B cell (primary cell): ENCODE measurements at regions not wholly inside any gene's neighbourhood (a gene's known extent, or its start where the extent isn't known, plus 50 kb on each side); places are given as distances from the start of the nearest gene placed in this dataset.

Experiments
- ATAC-seq: fragments of 200-7000 bp; cut with Tn5 transposase; one replicate; pipeline ENCODE4 v1.10.0; 2021; ENCODE audit warnings: low read depth, mild to moderate bottlenecking, moderate number of reproducible peaks, moderate library complexity
- CTCF ChIA-PET: fragments of 350-600 bp; sonication (Branson Sonifier 250); formaldehyde crosslinking; loops from one replicate; lab custom pipeline; 2021; ENCODE audit warnings: antibody characterized with exemption, inconsistent platforms; lab: Charles Lee
- POLR2A ChIA-PET: fragments of 350-600 bp; sonication (Branson Sonifier 250); formaldehyde crosslinking; loops from one replicate; lab custom pipeline; 2021; ENCODE audit warnings: antibody characterized with exemption; lab: Charles Lee
- DNase-seq: peaks from one replicate; pipeline ENCODE4 v3.0.0; 2013
- H2AFZ ChIP-seq: 2 replicates; pipeline ENCODE4 v1.6.1; 2012; ENCODE audit warnings: mild to moderate bottlenecking, low read depth, low read length; ENCODE audit not compliant: insufficient read depth, poor library complexity, severe bottlenecking
- H3K27ac ChIP-seq, 2 donors: 1 replicate in 1 of 2; 2 replicates in 1 of 2; pipeline ENCODE4 v1.5.1; 2012 to 2013; ENCODE audit warnings: low read length in 2 of 2, mild to moderate bottlenecking in 2 of 2, moderate library complexity in 1 of 2
- H3K27me3 ChIP-seq, 4 experiments: fragments of 200-600 bp in 1 of 4; sonication (generic) in 1 of 4; replicated peaks in 1 of 4; 1 replicate in 2 of 4; 2 replicates in 2 of 4; pipeline versions ENCODE4 v1.6.1 to v1.7.0; 2013 to 2016; ENCODE audit warnings: low read length in 3 of 4, mild to moderate bottlenecking in 2 of 4, mixed read lengths in 1 of 4, moderate library complexity in 1 of 4; ENCODE audit not compliant: insufficient read depth in 4 of 4, control insufficient read depth in 3 of 4; ENCODE audit errors: control extremely low read depth in 1 of 4
- H3K36me3 ChIP-seq, 2 experiments: replicated peaks in 1 of 2; 1 replicate in 1 of 2; 2 replicates in 1 of 2; pipeline versions ENCODE4 v1.6.1 to v1.7.1; 2013; ENCODE audit warnings: low read length in 1 of 2; ENCODE audit not compliant: insufficient read depth in 2 of 2, control insufficient read depth in 1 of 2; ENCODE audit errors: control extremely low read depth in 1 of 2, extremely low read depth in 1 of 2
- H3K4me1 ChIP-seq, 2 donors: fragments of 200-600 bp in 1 of 2; sonication (generic) in 1 of 2; 1 replicate in 1 of 2; 2 replicates in 1 of 2; pipeline versions ENCODE4 v1.5.1 to v1.6.1; 2013 to 2017; ENCODE audit warnings: low read length in 2 of 2; ENCODE audit not compliant: control insufficient read depth in 2 of 2, insufficient read depth in 2 of 2
- H3K4me2 ChIP-seq: replicated peaks from 2 replicates; pipeline ENCODE3; 2012; ENCODE audit warnings: mild to moderate bottlenecking, low read depth, low read length; ENCODE audit not compliant: poor library complexity, severe bottlenecking
- H3K4me3 ChIP-seq, 5 experiments: fragments of 200-600 bp in 1 of 5; sonication (generic) in 1 of 5; 1 replicate in 3 of 5; 2 replicates in 2 of 5; pipeline versions ENCODE4 v1.5.1 to v1.7.0; 2011 to 2016; ENCODE audit warnings: low read length in 4 of 5, mild to moderate bottlenecking in 4 of 5, low read depth in 2 of 5, control low read depth in 1 of 5, moderate library complexity in 1 of 5; ENCODE audit not compliant: insufficient read depth in 1 of 5; ENCODE audit errors: control extremely low read depth in 1 of 5, extremely low read depth in 1 of 5
- H3K79me2 ChIP-seq: fragments of 200-600 bp; sonication (generic); one replicate; pipeline ENCODE4 v1.6.0; 2016; ENCODE audit warnings: low read length; ENCODE audit not compliant: control insufficient read depth, insufficient read depth
- H3K9ac ChIP-seq: fragments of 200-600 bp; sonication (generic); 2 replicates; pipeline ENCODE4 v1.6.1; 2017; ENCODE audit warnings: mild to moderate bottlenecking, low read length, moderate library complexity
- H3K9me3 ChIP-seq, 3 donors: one replicate each; pipeline versions ENCODE4 v1.6.1 to v1.7.1; 2013; ENCODE audit warnings: low read length in 2 of 3; ENCODE audit not compliant: control insufficient read depth in 2 of 3, insufficient read depth in 1 of 3; ENCODE audit errors: control extremely low read depth in 1 of 3
- H4K20me1 ChIP-seq: 2 replicates; pipeline ENCODE4 v1.6.0; 2012; ENCODE audit warnings: mild to moderate bottlenecking, low read length; ENCODE audit not compliant: insufficient read depth, control insufficient read depth, poor library complexity, severe bottlenecking
- H3K27ac Mint-ChIP-seq: one replicate; pipeline ENCODE4 v1.8.0; 2021; ENCODE audit warnings: mixed read lengths
- H3K27me3 Mint-ChIP-seq: one replicate; pipeline ENCODE4 v1.8.0; 2021; ENCODE audit warnings: mixed read lengths
- H3K4me1 Mint-ChIP-seq: one replicate; pipeline ENCODE4 v1.8.0; 2021; ENCODE audit warnings: mixed read lengths
- H3K4me3 Mint-ChIP-seq: one replicate; pipeline ENCODE4 v1.8.0; 2021; ENCODE audit warnings: mixed read lengths
- H3K9me3 Mint-ChIP-seq: one replicate; pipeline ENCODE4 v1.8.0; 2022; ENCODE audit warnings: mixed read lengths; ENCODE audit not compliant: insufficient read depth
- EZH2 ChIP-seq: IDR thresholded peaks from 2 replicates; pipeline ENCODE4 v1.6.1; 2012; ENCODE audit warnings: borderline replicate concordance, low read depth, mild to moderate bottlenecking, moderate library complexity, low read length; ENCODE audit not compliant: insufficient read depth, poor library complexity, severe bottlenecking
- WGBS: methylation state at CpG from one replicate; pipeline ENCODE4 v1.1.5; 2013; ENCODE audit warnings: missing lambda C conversion rate; ENCODE audit not compliant: insufficient coverage; 5-methylcytosine and 5-hydroxymethylcytosine counted together
- intact Hi-C: fragments of 100-400 bp; cut with micrococcal nuclease; formaldehyde crosslinking; loops from one replicate; pipeline ENCODE4 v1.10.0; 2022
- TF ChIP-seq, protein P1 (sequence below): fragments of 200-600 bp; IDR thresholded peaks from one replicate; pipeline ENCODE4 v1.8.0; 2022; ENCODE audit warnings: antibody characterized with exemption, mild to moderate bottlenecking

DNA sequence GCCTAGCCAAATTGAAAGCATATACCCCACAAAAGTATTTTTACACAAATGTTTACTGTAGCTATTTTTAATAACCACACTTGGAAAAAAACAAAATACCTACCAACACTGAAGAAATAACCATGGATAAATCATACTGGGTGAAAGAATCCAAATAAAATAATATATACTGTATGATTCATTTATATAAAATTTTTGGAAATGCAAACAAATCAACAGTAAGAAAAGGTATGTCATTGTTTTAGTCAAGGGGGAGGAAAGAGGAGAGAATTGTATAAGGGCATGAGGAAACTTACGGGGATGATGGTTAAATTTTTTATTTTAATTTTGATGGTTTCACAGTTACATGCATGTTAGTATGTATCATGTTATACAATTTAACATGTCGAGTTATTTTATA, 557.8 kb downstream of the TECRL start:
- POLR2A ChIA-PET, result no interaction called here
- no peak overlapping the region for H3K27ac ChIP-seq
- H3K4me1 Mint-ChIP-seq, result no peaks in the 10 kb centered on the region
- no peak overlapping the region for H2AFZ ChIP-seq
- intact Hi-C loops, result no loop called here
- DNase-seq (no peak), ATAC-seq (no peak)
- H3K4me2 ChIP-seq, result no peak overlapping the region
- CTCF ChIA-PET, result no interaction called here
- no peaks in the 10 kb centered on the region for H3K4me1 ChIP-seq
- no peaks in the 10 kb centered on the region for H4K20me1 ChIP-seq
- H3K27me3 Mint-ChIP-seq, result no peaks in the 10 kb centered on the region
- H3K9me3 Mint-ChIP-seq, result no peaks in the 10 kb centered on the region
- no peak overlapping the region for H3K4me3 ChIP-seq
- no peaks in the 10 kb centered on the region for H3K9me3 ChIP-seq
- no peaks in the 10 kb centered on the region for H3K36me3 ChIP-seq
- TF ChIP-seq EZH2, result no peak
- TF ChIP-seq, protein P1, sequence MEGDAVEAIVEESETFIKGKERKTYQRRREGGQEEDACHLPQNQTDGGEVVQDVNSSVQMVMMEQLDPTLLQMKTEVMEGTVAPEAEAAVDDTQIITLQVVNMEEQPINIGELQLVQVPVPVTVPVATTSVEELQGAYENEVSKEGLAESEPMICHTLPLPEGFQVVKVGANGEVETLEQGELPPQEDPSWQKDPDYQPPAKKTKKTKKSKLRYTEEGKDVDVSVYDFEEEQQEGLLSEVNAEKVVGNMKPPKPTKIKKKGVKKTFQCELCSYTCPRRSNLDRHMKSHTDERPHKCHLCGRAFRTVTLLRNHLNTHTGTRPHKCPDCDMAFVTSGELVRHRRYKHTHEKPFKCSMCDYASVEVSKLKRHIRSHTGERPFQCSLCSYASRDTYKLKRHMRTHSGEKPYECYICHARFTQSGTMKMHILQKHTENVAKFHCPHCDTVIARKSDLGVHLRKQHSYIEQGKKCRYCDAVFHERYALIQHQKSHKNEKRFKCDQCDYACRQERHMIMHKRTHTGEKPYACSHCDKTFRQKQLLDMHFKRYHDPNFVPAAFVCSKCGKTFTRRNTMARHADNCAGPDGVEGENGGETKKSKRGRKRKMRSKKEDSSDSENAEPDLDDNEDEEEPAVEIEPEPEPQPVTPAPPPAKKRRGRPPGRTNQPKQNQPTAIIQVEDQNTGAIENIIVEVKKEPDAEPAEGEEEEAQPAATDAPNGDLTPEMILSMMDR, result no peak
- no peaks in the 10 kb centered on the region for H3K27me3 ChIP-seq
- no peak overlapping the region for H3K4me3 Mint-ChIP-seq
- H3K27ac Mint-ChIP-seq, result no peak overlapping the region
- no peaks in the 10 kb centered on the region for H3K79me2 ChIP-seq
- no CpG with 5 or more reads among the region's 2 CpGs for WGBS
- H3K9ac ChIP-seq, result no peak overlapping the region

DNA sequence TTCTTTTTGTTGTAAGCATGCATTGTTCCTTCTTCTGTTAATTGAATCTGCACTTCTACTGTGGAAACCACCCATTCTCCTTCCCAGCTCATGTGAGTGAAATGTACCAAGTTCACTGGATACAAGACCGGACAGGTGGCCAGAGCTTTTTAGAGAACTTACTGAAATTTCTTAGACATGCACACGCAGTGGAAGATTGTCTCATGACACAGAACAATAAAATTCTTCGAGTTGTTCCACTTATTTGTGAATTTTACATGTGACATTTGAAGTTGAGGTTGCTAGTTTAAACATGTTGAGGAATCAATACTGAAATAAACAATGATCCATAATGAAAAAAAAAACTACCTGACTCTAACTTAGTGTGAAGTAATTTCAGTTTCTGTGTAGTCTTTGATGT, 568.0 kb downstream of the TECRL start:
- H4K20me1 ChIP-seq, result no peaks in the 10 kb centered on the region
- no peaks in the 10 kb centered on the region for H3K27me3 Mint-ChIP-seq
- ChIA-PET POLR2A (no interaction called here), CTCF (no interaction called here)
- ATAC-seq, result no peak
- H3K9ac ChIP-seq, result no peak overlapping the region
- H3K4me3 ChIP-seq, result no peak overlapping the region
- TF ChIP-seq, protein P1, result no peak
- no peak for TF ChIP-seq EZH2
- WGBS, result 100% methylated on average over 1 of the region's 3 CpGs
- no peak overlapping the region for H3K27ac ChIP-seq
- no peak overlapping the region for H3K4me3 Mint-ChIP-seq
- intact Hi-C loops, result no loop called here
- no peaks in the 10 kb centered on the region for H3K4me1 Mint-ChIP-seq
- no peak for DNase-seq
- no peaks in the 10 kb centered on the region for H3K36me3 ChIP-seq
- no peak overlapping the region for H2AFZ ChIP-seq
- H3K79me2 ChIP-seq, result no peaks in the 10 kb centered on the region
- no peak overlapping the region for H3K27ac Mint-ChIP-seq
- no peaks in the 10 kb centered on the region for H3K4me1 ChIP-seq
- H3K4me2 ChIP-seq, result no peak overlapping the region
- no peaks in the 10 kb centered on the region for H3K9me3 ChIP-seq
- H3K27me3 ChIP-seq, result no peaks in the 10 kb centered on the region
- peaks cover 3% of the 10 kb centered on the region for H3K9me3 Mint-ChIP-seq
